NCI-H2107 treated with DMSO at 0.1 percent for 48 hours (cell line): ENCODE measurements at regions not wholly inside any gene's neighbourhood (a gene's known extent, or its start where the extent isn't known, plus 50 kb on each side); places are given as distances from the start of the nearest gene placed in this dataset.
"Not testable (repeated sequence)": the region's sequence is repeated elsewhere in the genome, so short reads cannot be mapped to it uniquely, and the experiment has no call there.

Experiments used
- DNase-seq: peaks from one replicate; lab custom pipeline; 2025; ENCODE audit not compliant: unreplicated experiment; lab: John Stamatoyannopoulos, UW

- DNase-seq = not testable (repeated sequence)
Observed at GRCh38 chr1:168457296-168457695, 86.5 kb downstream of the XCL2 start.

DNA sequence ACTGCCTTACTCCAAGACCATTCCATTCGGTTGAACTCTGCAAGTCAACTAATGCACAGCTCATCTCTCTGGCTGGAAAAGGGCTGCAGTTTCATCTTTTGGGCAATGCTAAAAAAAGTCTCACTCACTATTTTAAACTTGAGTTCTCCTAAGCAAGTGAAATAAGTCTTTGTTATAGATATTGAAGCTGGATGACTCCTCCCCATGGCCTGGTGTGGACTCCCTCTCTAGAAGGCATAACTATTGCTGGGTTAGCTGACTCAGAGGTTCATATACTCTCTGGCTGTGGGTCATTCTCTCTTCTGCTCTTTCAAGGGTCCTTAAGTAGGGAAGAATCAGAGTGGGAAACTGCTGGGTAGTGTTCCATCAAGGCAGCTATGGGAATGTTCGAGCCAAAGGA is 88.0 kb downstream of the XCL2 start:
- DNase-seq = no peak

- DNase-seq = no peak
Observed at GRCh38 chr1:168454211-168454815, 89.5 kb downstream of the XCL2 start.

- no peak for DNase-seq
Observed at GRCh38 chr1:168453056-168453455, 90.7 kb downstream of the XCL2 start.

DNA sequence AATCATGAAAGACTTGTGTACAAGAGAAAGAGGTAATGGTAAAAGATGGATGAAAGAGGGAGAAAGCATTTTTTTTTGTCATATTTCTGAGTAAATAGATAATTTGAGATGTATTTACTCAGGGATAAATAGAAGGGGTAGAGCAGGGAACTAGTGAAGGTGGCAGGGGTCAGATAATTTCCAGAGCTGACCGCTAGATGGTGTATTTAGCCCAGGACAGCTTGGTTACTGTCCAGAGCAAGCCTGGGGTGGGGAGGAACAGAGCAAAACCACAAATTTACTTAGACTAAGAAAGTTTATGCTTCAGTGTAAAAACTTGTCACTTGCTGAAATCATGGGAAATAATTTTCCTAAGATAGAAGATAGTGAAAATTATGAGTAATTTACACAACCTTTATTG is 91.5 kb downstream of the XCL2 start:
- DNase-seq = no peak

DNA sequence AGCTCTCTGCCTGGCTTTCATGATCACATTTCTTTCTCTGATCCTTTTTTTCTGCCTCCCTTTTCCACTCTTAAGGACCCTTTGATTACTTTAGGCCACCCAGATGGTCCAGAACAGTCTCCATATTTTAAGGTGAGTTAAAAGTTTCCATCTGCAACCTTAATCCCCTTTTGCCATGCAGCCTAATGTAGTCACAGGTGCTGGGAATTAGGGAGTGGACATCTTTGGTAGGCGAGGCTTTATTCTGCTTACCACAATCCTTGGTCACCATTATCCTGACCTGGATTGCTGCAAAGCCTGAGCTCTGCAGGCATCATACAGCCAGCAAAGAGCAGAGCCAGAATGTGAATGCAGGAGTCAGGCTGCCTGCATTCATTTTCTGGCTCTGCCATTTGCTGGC is 95.9 kb downstream of the XCL2 start:
- no peak for DNase-seq

- DNase-seq = no peak
Observed at GRCh38 chr1:168446081-168446480, 97.7 kb downstream of the XCL2 start.

DNA sequence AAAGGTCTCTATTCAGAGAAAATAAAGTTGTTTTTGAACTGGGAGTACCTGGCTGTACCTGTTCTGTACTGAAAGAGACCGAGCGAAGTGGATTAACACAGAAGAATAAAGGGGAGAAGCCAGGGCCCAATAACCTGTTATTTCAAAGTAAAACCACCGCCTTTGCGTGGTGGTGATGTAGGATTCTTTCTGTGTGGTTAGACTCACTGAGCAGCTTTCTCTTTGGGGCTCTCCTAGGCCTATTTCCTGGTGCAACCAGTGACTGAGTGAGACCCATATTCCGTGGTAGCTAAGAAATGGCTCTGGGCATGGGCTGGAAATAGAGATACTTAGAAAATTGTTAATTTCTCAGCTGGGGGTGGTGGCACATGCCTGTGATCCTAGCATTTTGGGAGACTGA is 99.9 kb downstream of the XCL2 start:
- no peak for DNase-seq

- DNase-seq = no peak
Observed at GRCh38 chr1:168443356-168443755, 100.4 kb downstream of the XCL2 start.

- no peak for DNase-seq
Observed at GRCh38 chr1:168442931-168443330, 100.9 kb downstream of the XCL2 start.

GRCh38 chr1:168441745-168442144 is 102.1 kb downstream of the XCL2 start:
- no peak for DNase-seq

DNA sequence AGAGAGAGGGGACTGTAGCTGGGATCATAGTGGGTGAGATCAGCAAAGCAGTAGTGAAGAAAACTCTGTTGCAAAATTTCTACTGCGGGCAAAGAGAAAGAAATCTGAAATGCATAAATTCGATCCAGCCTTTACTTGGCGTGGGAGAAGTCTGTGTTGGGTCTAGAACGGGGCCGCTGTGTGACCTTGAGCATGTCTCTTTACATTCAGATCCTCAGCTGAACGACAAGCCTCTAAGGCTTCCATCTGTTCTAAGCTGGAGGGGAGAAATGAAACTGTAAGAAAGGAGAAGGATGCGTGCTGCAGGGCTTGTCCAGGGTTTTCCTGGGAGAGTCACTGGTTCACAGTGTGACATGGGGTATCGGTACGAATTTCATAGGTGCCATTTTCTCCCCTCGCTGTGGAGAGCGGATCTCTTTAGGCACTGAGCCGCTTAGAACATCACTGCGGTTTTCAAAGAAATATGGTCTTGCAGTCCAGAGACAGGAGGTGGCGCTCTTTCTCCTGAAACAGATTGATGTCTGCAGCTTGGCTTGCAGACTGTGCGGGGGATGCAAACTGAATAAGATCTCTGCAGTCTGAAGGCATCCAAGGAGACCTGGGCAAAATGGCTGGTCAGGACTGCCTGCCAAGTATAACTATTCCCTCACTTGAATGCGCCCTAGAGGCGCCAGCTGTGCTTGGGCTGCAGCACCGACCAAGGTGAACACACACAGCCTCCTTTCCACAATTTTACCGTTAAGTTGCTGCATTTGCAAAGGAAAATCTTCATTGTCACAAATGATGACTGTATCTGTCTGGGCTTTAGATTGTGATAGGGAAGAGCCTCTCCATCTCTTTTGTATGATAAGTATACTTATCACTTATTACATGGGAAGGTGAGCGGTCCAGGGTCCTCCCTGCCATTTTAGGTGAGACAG is 104.1 kb downstream of the XCL2 start:
- peak; percentile 81 for DNase-seq

GRCh38 chr1:168438626-168439025 is 105.2 kb downstream of the XCL2 start:
- DNase-seq = no peak

DNA sequence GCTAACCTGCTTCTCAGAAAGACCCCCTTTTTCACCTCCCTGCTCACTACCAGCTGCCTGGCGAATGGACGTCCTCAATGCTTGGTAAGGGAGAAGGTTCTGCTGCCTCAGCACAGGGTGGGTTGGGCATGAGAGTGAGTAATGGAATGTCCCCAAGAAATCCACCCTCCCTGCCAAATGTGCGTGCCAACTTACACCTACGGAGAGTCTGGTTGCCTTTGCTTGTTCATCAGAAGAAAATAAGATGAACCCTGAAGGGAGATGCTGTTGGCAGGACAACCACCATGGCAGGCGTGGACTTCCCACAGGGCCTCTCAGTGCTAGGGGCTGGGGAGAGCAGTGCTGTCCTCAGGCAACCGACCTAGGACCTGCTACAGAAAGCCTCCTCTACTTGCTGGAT is 106.0 kb downstream of the XCL2 start:
- DNase-seq = no peak

- no peak for DNase-seq
Observed at GRCh38 chr1:168435439-168435838, 108.4 kb downstream of the XCL2 start.

DNA sequence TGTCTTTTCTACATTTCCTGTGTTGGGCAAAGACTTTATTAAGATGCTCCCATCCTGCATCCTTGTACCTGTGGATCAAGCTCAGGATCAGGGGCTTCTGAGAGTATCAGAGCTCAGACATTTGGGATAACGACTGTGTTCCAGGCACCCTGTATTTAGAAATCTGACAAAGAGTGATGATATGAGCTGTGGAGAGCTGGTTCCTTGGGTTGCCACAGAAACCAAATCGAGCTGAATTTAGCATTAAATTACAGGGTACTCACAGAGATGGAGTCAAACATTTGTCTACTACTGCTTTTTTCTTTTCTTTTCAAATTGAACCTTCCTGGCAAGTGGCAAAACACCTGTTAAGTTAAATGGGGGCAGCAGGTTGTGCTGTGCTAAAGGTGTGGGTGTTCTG is 110.6 kb downstream of the XCL2 start:
- DNase-seq = no peak

- no peak for DNase-seq
Observed at GRCh38 chr1:168431882-168432281, 111.9 kb downstream of the XCL2 start.

DNA sequence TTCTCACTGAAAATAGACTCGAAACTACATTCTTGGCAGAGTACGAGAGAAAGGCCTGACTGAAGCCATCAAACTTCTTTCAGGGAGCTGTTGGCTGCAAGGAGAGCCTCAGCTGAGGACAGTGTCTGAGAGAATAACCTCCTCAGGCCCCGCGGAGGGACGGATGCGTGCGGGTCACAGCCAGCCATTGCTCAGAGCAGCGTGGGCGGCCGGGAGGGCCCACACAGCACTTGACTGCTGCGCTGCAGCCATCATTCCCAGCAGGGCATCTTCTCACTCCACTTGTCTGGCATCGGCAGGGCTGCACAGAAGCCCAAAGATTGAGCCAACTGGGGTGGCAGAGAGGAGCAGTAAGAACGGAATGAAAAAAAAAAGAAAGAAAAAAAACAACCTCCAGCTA is 113.5 kb downstream of the XCL2 start:
- no peak for DNase-seq

- DNase-seq = no peak
Observed at GRCh38 chr1:168428063-168428731, 115.6 kb downstream of the XCL2 start.

DNA sequence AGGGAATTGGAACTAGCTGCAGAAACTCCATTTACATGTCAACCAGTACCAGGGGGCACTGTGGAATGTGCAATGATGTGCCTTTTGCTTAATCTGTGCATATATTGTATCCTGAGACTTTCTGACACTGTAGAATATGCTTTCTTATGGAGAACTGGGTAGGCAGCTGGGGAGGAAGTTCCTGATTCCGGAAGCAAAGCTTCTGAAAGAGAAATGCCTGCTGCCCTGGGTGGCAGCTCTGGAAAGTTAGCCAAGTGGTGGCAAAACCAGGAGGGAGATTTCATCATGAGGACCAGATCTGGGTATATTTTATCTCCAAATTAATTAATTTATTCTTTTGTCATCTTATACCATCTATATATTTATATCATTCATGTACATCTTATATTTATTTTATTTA is 116.7 kb downstream of the XCL2 start:
- no peak for DNase-seq

DNA sequence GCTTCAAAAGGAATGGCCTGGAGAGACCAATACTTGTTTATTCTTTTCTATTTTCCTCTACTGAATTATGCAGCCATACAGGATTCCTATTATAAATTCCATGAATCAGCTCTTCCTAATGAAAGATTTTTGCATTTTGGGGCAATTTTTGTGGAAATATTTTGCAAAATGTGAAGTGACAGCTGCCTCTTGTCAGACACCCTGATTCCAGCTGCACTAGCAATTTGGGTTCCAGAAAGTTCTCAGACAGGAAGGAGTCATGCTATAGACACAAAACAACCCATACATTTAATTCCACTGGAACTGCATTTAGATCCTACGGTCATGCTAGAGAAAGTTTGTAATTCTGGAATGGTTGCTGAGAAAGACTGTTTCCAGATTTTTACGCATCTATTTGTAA is 119.5 kb downstream of the XCL2 start:
- no peak for DNase-seq

- no peak for DNase-seq
Observed at GRCh38 chr1:168422203-168422847, 121.5 kb downstream of the XCL2 start.
